NCI-H510A treated with DMSO at 0.1 percent for 48 hours (cell line): ENCODE measurements at regions not wholly inside any gene's neighbourhood (a gene's known extent, or its start where the extent isn't known, plus 50 kb on each side); places are given as distances from the start of the nearest gene placed in this dataset.
"Not testable (repeated sequence)": the region's sequence is repeated elsewhere in the genome, so short reads cannot be mapped to it uniquely, and the experiment has no call there.

Source experiments
- DNase-seq: peaks from one replicate; lab custom pipeline; 2025; lab: John Stamatoyannopoulos, UW

- no peak for DNase-seq
Measured at GRCh38 chr12:19666070-19666469, 226.8 kb downstream of the AEBP2 start.

- DNase-seq = no peak
Measured at GRCh38 chr12:19669793-19670192, 230.5 kb downstream of the AEBP2 start.

GRCh38 chr12:19671695-19672094 lies 232.4 kb downstream of the AEBP2 start:
- no peak for DNase-seq

- DNase-seq = no peak
Measured at GRCh38 chr12:19674437-19674836, 235.1 kb downstream of the AEBP2 start.

- no peak for DNase-seq
Measured at GRCh38 chr12:19675361-19675760, 236.1 kb downstream of the AEBP2 start.

- DNase-seq = not testable (repeated sequence)
Measured at GRCh38 chr12:19678501-19678900, 239.2 kb downstream of the AEBP2 start.

GRCh38 chr12:19681007-19681406 lies 241.7 kb downstream of the AEBP2 start:
- no peak for DNase-seq

- DNase-seq = no peak
Measured at GRCh38 chr12:19683178-19683927, 244.1 kb downstream of the AEBP2 start.

- DNase-seq = no peak
Measured at GRCh38 chr12:19687371-19687770, 248.1 kb downstream of the AEBP2 start.

- no peak for DNase-seq
Measured at GRCh38 chr12:19688532-19688931, 249.2 kb downstream of the AEBP2 start.

GRCh38 chr12:19689226-19689625 lies 249.9 kb downstream of the AEBP2 start:
- DNase-seq = no peak

GRCh38 chr12:19689801-19690472 lies 250.6 kb downstream of the AEBP2 start:
- no peak for DNase-seq

GRCh38 chr12:19692091-19692490 lies 252.8 kb downstream of the AEBP2 start:
- no peak for DNase-seq

GRCh38 chr12:19692566-19692965 lies 253.3 kb downstream of the AEBP2 start:
- DNase-seq = no peak

- no peak for DNase-seq
Measured at GRCh38 chr12:19694627-19695026, 255.3 kb downstream of the AEBP2 start.

- DNase-seq = no peak
Measured at GRCh38 chr12:19695244-19696098, 256.2 kb downstream of the AEBP2 start.

GRCh38 chr12:19700969-19701368 lies 261.7 kb downstream of the AEBP2 start:
- no peak for DNase-seq

GRCh38 chr12:19704966-19705365 lies 265.7 kb downstream of the AEBP2 start:
- DNase-seq = no peak

GRCh38 chr12:19706936-19707335 lies 267.6 kb downstream of the AEBP2 start:
- no peak for DNase-seq

- DNase-seq = no peak
Measured at GRCh38 chr12:19707948-19708409, 268.7 kb downstream of the AEBP2 start.

- no peak for DNase-seq
Measured at GRCh38 chr12:19709889-19710288, 270.6 kb downstream of the AEBP2 start.
